ENCODE measurements at regions not wholly inside any gene's neighbourhood (a gene's known extent, or its start where the extent isn't known, plus 50 kb on each side); places are given as distances from the start of the nearest gene placed in this dataset.

- TF ChIP-seq CTCF (IDR thresholded peaks at IDR 0.05; ENCODE audit: insufficient read depth, low read depth, low read length) (no peak), EZH2 (IDR thresholded peaks at IDR 0.05; ENCODE audit: insufficient read depth, low read length) (no peak)
These were observed 320.4 kb downstream of the CMPK2 start for GRCh38 chr2:6545336-6545735.
